Endothelial cell of umbilical vein (primary cell): ENCODE measurements at regions not wholly inside any gene's neighbourhood (a gene's known extent, or its start where the extent isn't known, plus 50 kb on each side); places are given as distances from the start of the nearest gene placed in this dataset.

Experiments used
- BruUV-seq: library from RNA; stranded (reverse); fragments of 400-500 nt; replicated peaks from 2 replicates; lab custom pipeline; 2021; lab: Mats Ljungman, UMichigan
- CTCF ChIA-PET: fragments of 300-600, 350-600 bp; sonication (Branson Sonifier 250); formaldehyde crosslinking; loops from one replicate; lab custom pipeline; 2021; ENCODE audit warnings: antibody characterized with exemption, inconsistent platforms; lab: Charles Lee
- POLR2A ChIA-PET: fragments of 300-600, 350-600 bp; sonication (Branson Sonifier 250); formaldehyde crosslinking; loops from one replicate; lab custom pipeline; 2021; ENCODE audit warnings: antibody characterized with exemption, inconsistent platforms; lab: Charles Lee
- DNase-seq: peaks from one replicate; pipeline ENCODE4 v3.0.0-alpha.2; 2011; ENCODE audit warnings: low read depth, low spot score
- FAIRE-seq: peaks from 2 replicates; lab custom pipeline; 2011; peaks lifted over from hg19 to GRCh38; lab: Jason Lieb, UNC
- H2AFZ ChIP-seq: 2 replicates; pipeline ENCODE4 v1.6.0; 2012; ENCODE audit warnings: low read depth, low read length, control low read depth, inconsistent platforms
- H3K27ac ChIP-seq: 2 replicates; pipeline ENCODE4 v1.5.1; 2011; ENCODE audit warnings: low read depth, mild to moderate bottlenecking, control low read depth, low read length, moderate library complexity; ENCODE audit not compliant: insufficient read depth
- H3K27me3 ChIP-seq, 2 experiments: 2 replicates each; pipeline versions ENCODE4 v1.6.0 to v1.6.1; 2011; ENCODE audit warnings: low read length in 2 of 2, mixed read lengths in 1 of 2; ENCODE audit not compliant: control insufficient read depth in 2 of 2, insufficient read depth in 2 of 2
- H3K36me3 ChIP-seq, 2 experiments: 2 replicates in 1 of 2; 3 replicates in 1 of 2; pipeline ENCODE4 v1.5.1; 2011; ENCODE audit warnings: low read length in 2 of 2, mild to moderate bottlenecking in 1 of 2, moderate library complexity in 1 of 2; ENCODE audit not compliant: control insufficient read depth in 2 of 2, insufficient read depth in 2 of 2; ENCODE audit errors: extremely low read depth in 1 of 2
- H3K4me1 ChIP-seq: 3 replicates; pipeline ENCODE4 v1.5.1; 2011; ENCODE audit warnings: mild to moderate bottlenecking, low read length; ENCODE audit not compliant: control insufficient read depth, insufficient read depth; ENCODE audit errors: extremely low read depth
- H3K4me2 ChIP-seq: 2 replicates; pipeline ENCODE4 v1.6.1; 2011; ENCODE audit warnings: low read length, control low read depth, mixed read lengths; ENCODE audit not compliant: insufficient read depth
- H3K4me3 ChIP-seq, 3 experiments: fragments of 200-600 bp in 1 of 3; sonication (generic), shearing (Covaris generic) in 1 of 3; replicated peaks in 1 of 3; 2 replicates each; pipeline ENCODE4 v1.5.1; 2011 to 2016; ENCODE audit warnings: control low read depth in 3 of 3, low read length in 3 of 3, mild to moderate bottlenecking in 2 of 3, inconsistent platforms in 1 of 3, low read depth in 1 of 3, moderate library complexity in 1 of 3; ENCODE audit not compliant: insufficient read depth in 1 of 3
- H3K79me2 ChIP-seq: 2 replicates; pipeline ENCODE4 v1.6.0; 2012; ENCODE audit warnings: low read length, inconsistent platforms; ENCODE audit not compliant: control insufficient read depth, insufficient read depth
- H3K9ac ChIP-seq: replicated peaks from 2 replicates; pipeline ENCODE3; 2011; ENCODE audit warnings: low read length, control low read depth; ENCODE audit not compliant: insufficient read depth; ENCODE audit errors: extremely low read depth
- H3K9me1 ChIP-seq: replicated peaks from 3 replicates; pipeline ENCODE4 v1.6.0; 2011; ENCODE audit warnings: mild to moderate bottlenecking, low read length; ENCODE audit not compliant: control insufficient read depth, insufficient read depth; ENCODE audit errors: extremely low read depth
- H3K9me3 ChIP-seq: replicated peaks from 2 replicates; pipeline ENCODE4 v1.5.1; 2012; ENCODE audit warnings: low read length, inconsistent platforms; ENCODE audit not compliant: control insufficient read depth, insufficient read depth
- H4K20me1 ChIP-seq: replicated peaks from 2 replicates; pipeline ENCODE3; 2011; ENCODE audit warnings: mild to moderate bottlenecking, low read length; ENCODE audit not compliant: control insufficient read depth, insufficient read depth; ENCODE audit errors: extremely low read depth
- CTCF ChIP-seq, 2 donors: IDR thresholded peaks; 1 replicate in 1 of 2; 2 replicates in 1 of 2; pipeline ENCODE4 v1.5.1; 2011; ENCODE audit warnings: low read length in 2 of 2, mild to moderate bottlenecking in 2 of 2, moderate library complexity in 2 of 2, control low read depth in 1 of 2, inconsistent platforms in 1 of 2, low read depth in 1 of 2; ENCODE audit not compliant: insufficient read depth in 1 of 2; ENCODE audit errors: extremely low read depth in 1 of 2
- EZH2 ChIP-seq: IDR thresholded peaks from 2 replicates; pipeline ENCODE4 v1.6.1; 2012; ENCODE audit warnings: borderline replicate concordance, low read depth, mild to moderate bottlenecking, moderate library complexity, low read length, inconsistent platforms; ENCODE audit not compliant: severe bottlenecking
- FOS ChIP-seq: IDR thresholded peaks from 2 replicates; pipeline ENCODE4 v1.6.1; 2011; ENCODE audit warnings: mild to moderate bottlenecking, low read length, moderate library complexity, borderline replicate concordance; ENCODE audit not compliant: insufficient read depth
- GATA2 ChIP-seq: IDR thresholded peaks from 2 replicates; pipeline ENCODE4 v1.7.0; 2011; ENCODE audit warnings: low read depth, mild to moderate bottlenecking, moderate library complexity, mixed read lengths, low read length; ENCODE audit not compliant: insufficient read length, insufficient read depth
- JUN ChIP-seq: IDR thresholded peaks from 2 replicates; pipeline ENCODE4 v1.6.1; 2011; ENCODE audit warnings: borderline replicate concordance, low read depth; ENCODE audit not compliant: insufficient read length, insufficient read depth
- MAX ChIP-seq: IDR thresholded peaks from 2 replicates; pipeline ENCODE4 v1.6.1; 2011; ENCODE audit not compliant: insufficient read depth, insufficient read length
- MYC ChIP-seq: IDR thresholded peaks from one replicate; pipeline ENCODE4 v1.6.1; 2011; ENCODE audit warnings: mild to moderate bottlenecking, low read depth, low read length
- POLR2A ChIP-seq: IDR thresholded peaks from 2 replicates; pipeline ENCODE4 v1.6.1; 2012; ENCODE audit warnings: low read depth, mild to moderate bottlenecking, control low read depth, low read length
- POLR2AphosphoS5 ChIP-seq: IDR thresholded peaks from 2 replicates; pipeline ENCODE4 v1.6.1; 2012; ENCODE audit warnings: low read depth, mild to moderate bottlenecking, control low read depth, low read length, moderate library complexity; ENCODE audit not compliant: insufficient read depth
- dilution Hi-C: fragments of 300-500 bp; cut with MboI; formaldehyde crosslinking; loops from one replicate; pipeline ENCODE4 v1.15.0; 2019; ENCODE audit warnings: low sequenced_read_pairs; ENCODE audit not compliant: extremely low pct_ligation_motif_present
- intact Hi-C: fragments of 100-400 bp; cut with micrococcal nuclease; formaldehyde crosslinking; loops from one replicate; pipeline ENCODE4 v1.10.0; 2022

GRCh38 chr1:5349526-5349925, 642.7 kb downstream of the NPHP4 start:
- Histone ChIP-seq H3K4me3 (no peak overlapping the region), H3K4me1 (no peaks in the 10 kb centered on the region), H3K27ac (no peak overlapping the region), H3K9me3 (peaks cover 2% of the 10 kb centered on the region), H3K4me2 (no peak overlapping the region), H2AFZ (no peak overlapping the region), H4K20me1 (no peaks in the 10 kb centered on the region), H3K9ac (no peak overlapping the region), H3K9me1 (no peaks in the 10 kb centered on the region), H3K27me3 (no peaks in the 10 kb centered on the region), H3K79me2 (no peaks in the 10 kb centered on the region), H3K36me3 (no peaks in the 10 kb centered on the region)
- TF ChIP-seq POLR2AphosphoS5 (no peak), EZH2 (no peak), GATA2 (no peak), CTCF (IDR thresholded peaks at IDR 0.05; ENCODE audit: extremely low read depth in 1 of 2, insufficient read depth in 1 of 2, low read depth in 1 of 2, low read length in 2 of 2) (no peak), MAX (no peak), FOS (no peak), MYC (no peak), POLR2A (no peak), JUN (no peak)
- CTCF ChIA-PET = no interaction called here
- intact Hi-C loops (no loop called here), dilution Hi-C loops (no loop called here)
- no peak for FAIRE-seq
- DNase-seq = no peak
- POLR2A ChIA-PET = no interaction called here
- BruUV-seq = no TSS peak
